Upper lobe of left lung (tissue), 4 donors: ENCODE measurements at regions not wholly inside any gene's neighbourhood (a gene's known extent, or its start where the extent isn't known, plus 50 kb on each side); places are given as distances from the start of the nearest gene placed in this dataset.

ENCODE experiments used
- EP300 ChIP-seq, 4 donors: sonication (generic); formaldehyde crosslinking; IDR thresholded peaks; one replicate each; pipeline ENCODE4 v1.5.1; 2017; ENCODE audit warnings: antibody characterized with exemption in 4 of 4, control low read depth in 2 of 4
- POLR2A ChIP-seq, 4 donors: fragments of 450-650 bp; IDR thresholded peaks; one replicate each; pipeline ENCODE4 v1.5.1; 2016 to 2017; ENCODE audit warnings: antibody characterized with exemption in 4 of 4, mild to moderate bottlenecking in 2 of 4
- POLR2AphosphoS5 ChIP-seq, 2 donors: sonication (generic); formaldehyde crosslinking; IDR thresholded peaks; one replicate each; pipeline ENCODE4 v1.5.1; 2017; ENCODE audit warnings: antibody characterized with exemption in 2 of 2
- TF ChIP-seq, protein P1 (sequence below), 6 experiments: fragments of 450-650 bp in 4 of 6; fragments of 200-600 bp in 2 of 6; sonication (generic) in 2 of 6; IDR thresholded peaks; one replicate each; pipeline ENCODE4 v1.5.1; 2016 to 2019; ENCODE audit warnings: antibody characterized with exemption in 6 of 6

DNA sequence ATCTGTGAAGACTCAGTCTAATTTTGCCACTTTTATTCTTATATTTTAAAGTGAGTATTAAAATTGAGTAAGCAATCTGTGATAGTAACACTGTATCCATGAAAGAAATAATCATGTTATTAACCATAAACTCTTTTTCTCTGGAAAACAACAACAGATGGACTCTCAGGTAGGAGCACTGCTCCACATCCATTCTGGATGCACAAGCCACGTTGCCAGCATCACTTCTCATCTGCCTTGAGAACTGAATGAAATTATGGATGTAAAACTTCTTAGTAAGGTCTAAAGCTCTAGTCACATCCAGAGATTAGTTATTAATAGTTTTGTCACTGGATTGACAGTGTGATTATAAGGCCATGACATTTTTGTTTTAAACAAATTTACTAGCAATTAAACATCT lies 489.1 kb upstream of the SYT1 start:
- TF ChIP-seq, protein P1, sequence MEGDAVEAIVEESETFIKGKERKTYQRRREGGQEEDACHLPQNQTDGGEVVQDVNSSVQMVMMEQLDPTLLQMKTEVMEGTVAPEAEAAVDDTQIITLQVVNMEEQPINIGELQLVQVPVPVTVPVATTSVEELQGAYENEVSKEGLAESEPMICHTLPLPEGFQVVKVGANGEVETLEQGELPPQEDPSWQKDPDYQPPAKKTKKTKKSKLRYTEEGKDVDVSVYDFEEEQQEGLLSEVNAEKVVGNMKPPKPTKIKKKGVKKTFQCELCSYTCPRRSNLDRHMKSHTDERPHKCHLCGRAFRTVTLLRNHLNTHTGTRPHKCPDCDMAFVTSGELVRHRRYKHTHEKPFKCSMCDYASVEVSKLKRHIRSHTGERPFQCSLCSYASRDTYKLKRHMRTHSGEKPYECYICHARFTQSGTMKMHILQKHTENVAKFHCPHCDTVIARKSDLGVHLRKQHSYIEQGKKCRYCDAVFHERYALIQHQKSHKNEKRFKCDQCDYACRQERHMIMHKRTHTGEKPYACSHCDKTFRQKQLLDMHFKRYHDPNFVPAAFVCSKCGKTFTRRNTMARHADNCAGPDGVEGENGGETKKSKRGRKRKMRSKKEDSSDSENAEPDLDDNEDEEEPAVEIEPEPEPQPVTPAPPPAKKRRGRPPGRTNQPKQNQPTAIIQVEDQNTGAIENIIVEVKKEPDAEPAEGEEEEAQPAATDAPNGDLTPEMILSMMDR (IDR thresholded peaks at IDR 0.05), result no peak
- TF ChIP-seq EP300 (IDR thresholded peaks at IDR 0.05), result no peak
- TF ChIP-seq POLR2A (IDR thresholded peaks at IDR 0.05), result no peak
- TF ChIP-seq POLR2AphosphoS5 (IDR thresholded peaks at IDR 0.05), result no peak
